T1000 (cell line): ENCODE measurements at regions not wholly inside any gene's neighbourhood (a gene's known extent, or its start where the extent isn't known, plus 50 kb on each side); places are given as distances from the start of the nearest gene placed in this dataset.
"Not testable (repeated sequence)": the region's sequence is repeated elsewhere in the genome, so short reads cannot be mapped to it uniquely, and the experiment has no call there.

ENCODE experiments used
- DNase-seq: peaks from one replicate; lab custom pipeline; 2025; ENCODE audit warnings: mixed read lengths; lab: John Stamatoyannopoulos, UW

DNA sequence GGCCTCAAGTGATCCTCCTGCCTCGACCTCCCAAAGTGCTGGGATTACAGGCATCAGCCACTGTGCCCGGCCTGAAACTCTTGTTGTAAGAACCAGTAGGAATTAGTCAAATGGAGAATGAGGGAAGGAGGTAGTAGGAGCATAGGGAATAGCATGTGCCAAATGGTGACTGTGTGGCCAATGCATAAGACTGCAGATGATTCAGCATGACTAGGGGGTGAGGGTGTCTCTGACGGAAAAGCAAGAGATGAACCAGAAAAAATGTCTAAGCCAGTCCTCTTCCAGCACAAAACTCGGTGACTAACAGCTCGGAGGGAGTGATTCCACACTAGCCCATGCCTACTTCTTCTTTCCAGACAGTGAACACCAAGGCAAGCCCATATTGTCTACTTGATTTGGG lies 58.2 kb upstream of the DUSP21 start:
- peak; percentile 5 for DNase-seq

DNA sequence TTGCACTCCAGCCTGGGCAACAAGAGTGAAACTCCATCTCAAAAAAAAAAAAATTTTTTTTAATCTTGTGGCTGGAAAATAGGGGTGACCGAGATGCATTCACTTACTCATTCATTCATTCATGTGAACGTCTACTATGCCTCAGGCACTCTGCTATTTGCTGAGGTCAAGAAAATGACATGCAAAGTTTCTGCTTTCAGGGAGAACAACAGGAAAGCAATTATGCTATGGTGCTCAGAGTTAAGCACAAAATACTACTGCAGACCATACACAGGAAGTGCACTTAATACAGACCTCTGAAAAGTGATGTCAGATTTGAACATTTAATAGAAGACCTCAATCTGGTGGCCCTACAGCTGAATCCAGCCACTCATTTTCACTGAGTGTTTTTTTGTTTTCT lies 59.6 kb upstream of the DUSP21 start:
- DNase-seq, result no peak

DNA sequence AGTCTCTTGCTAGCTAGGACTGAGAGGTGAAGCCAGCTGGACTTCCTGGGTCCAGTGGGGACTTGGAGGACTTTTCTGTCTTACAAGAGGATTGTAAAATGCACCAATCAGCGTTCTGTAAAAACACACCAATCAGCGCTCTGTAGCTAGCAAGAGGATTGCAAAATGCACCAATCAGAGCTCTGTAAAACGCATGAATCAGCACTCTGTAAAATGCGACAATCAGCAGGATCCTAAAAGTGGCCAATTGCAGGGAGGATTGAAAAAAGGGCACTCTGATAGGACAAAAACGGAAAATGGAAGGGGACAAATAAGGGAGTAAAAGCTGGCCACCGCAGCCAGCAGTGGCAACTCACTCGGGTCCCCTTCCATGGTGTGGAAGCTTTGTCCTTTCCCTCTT lies 65.6 kb upstream of the DUSP21 start:
- DNase-seq, result no peak

DNA sequence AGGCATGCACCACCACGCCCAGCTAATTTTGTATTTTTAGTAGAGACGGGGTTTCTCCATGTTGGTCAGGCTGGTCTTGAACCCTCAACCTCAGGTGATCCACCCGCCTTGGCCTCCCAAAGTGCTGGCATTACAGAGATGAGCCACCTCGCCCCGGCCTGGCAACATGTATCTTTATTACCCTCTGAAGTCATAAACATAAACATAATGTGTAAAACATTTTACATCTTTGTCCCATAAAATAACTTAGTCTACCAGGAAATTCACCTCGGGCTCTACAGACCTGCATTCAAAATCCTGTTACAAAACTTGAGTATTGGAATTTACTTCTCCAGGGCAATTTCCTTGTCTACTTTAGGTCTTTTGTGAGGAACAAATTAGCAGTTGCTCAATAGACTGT lies 68.1 kb upstream of the DUSP21 start:
- no peak for DNase-seq

DNA sequence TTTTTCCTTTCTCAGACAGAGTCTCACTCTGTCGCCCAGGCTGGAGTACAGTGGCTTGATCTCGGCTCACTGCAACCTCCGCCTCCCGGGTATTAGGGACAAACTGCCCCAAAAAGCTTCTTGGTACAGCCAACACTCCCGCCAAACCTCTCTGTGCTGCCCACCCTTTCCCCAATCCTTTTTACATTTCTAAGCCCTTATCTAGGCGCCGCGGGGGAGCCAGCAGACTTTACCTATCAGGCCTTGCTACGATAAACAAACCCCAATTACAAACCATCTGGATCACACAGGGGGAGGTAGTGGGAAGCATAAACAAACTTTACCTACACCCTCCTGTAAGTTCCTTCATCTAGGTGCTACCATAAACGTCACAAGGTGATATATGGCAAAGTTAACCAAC lies 69.8 kb upstream of the DUSP21 start:
- DNase-seq, result not testable (repeated sequence)

DNA sequence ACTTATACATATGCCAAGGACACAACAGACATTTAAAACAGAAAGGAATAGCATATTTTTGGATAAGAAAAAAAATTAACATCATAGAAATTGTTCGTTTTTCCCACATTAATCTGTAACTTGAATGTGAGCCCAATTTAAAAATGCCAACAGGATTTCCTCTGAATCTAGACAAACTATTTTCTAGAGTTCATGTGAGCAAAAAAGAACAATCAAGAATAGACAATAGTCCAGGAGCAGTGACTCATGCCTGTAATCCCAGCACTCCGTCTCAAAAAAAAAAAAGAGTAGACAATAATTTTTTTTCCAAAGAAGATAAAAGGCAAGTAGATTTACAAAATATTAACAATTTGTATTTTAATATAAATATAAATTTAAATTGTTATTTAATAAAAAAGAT lies 73.7 kb upstream of the DUSP21 start:
- DNase-seq, result no peak

DNA sequence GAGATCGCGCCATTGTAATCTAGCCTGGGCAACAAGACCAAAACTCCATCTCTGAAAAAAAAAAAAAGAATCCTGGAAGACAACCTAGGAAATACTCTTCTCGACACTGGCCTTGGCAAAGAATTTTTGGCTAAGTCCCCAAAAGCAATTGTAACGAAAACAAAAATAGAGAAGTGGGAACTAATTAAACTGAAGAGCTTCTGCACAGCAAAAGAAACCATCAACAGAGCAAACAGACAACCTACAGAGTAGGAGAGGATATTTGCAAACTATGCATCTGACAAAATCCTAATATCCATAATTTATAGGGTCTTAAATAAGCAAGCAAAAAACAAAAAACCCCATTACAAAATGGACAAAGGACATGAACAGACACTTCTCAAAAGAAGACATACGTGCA lies 76.5 kb upstream of the DUSP21 start:
- no peak for DNase-seq

DNA sequence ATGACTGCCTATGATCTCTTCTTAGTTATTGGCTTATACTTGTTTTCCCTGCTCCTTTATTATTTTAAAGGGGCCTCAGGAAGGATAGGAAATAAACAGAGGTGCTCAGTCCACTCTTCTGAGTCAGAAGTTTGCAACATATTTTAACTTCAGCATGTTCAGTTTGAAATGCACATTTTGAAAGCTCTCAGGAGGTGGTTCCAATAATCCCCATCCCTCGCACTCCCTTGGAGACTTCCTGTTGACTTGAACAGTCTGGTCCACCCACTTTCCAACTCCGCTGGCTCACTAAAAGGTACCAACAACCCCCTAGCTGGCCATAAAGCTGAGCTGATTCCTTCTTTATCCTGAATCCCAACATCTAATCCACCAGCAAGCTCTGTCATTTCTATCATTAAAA lies 78.3 kb upstream of the DUSP21 start:
- no peak for DNase-seq

DNA sequence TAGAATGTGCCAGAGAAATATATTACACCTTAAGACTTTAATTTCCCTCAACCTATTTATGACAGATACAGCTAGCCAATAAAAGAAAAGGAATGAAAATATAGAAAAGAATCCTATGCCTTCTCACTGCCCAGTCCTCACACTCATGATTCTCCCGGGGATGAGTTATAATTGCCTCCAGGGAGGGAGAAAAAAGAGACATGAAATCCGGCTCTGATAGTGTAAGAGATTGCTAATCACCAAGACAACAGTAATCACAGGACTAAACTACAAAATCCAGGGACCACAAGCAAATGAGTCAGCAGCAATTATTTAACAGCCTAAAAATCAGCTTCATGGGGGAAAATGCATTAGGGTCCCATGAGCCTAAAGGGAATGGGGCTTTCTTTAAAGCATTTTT lies 95.9 kb upstream of the DUSP21 start:
- DNase-seq, result peak; percentile 3

DNA sequence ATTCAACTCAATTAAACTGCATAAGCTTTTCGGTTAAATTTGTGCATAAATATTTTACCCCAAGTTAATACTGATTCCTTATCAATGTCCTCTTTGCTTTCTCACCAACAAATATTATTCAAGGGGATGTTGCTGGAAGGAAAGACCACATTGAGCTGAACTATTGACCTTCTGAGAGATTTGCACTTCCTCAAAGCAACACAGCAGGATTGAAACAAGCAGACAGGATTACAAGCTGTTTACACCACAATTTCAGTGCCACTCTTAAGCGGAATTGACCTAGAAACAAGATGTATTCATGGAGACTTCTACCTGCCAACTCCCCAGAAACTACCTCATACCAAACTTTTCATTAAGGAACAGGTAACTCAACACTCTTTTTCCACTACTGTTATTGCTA lies 96.5 kb upstream of the DUSP21 start:
- DNase-seq, result no peak

DNA sequence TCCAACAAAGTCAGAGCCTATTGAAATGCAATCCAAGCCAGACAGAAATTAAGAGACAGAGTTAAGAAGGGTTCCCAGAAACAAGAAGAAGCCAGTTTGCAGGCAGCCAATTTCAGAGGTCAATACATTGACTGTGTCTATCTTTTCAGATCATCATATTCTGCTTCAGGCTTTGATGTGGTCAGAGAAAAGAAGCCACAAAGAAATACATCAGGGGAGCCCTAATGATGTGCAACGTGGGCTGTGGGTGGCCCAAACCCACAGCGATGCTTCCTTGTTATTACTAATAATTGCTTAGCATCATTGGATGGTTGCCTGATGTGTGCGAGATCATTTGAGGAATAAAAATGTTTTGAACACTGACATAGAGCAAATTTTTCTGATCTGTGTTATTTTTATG lies 99.0 kb upstream of the DUSP21 start:
- DNase-seq, result no peak

DNA sequence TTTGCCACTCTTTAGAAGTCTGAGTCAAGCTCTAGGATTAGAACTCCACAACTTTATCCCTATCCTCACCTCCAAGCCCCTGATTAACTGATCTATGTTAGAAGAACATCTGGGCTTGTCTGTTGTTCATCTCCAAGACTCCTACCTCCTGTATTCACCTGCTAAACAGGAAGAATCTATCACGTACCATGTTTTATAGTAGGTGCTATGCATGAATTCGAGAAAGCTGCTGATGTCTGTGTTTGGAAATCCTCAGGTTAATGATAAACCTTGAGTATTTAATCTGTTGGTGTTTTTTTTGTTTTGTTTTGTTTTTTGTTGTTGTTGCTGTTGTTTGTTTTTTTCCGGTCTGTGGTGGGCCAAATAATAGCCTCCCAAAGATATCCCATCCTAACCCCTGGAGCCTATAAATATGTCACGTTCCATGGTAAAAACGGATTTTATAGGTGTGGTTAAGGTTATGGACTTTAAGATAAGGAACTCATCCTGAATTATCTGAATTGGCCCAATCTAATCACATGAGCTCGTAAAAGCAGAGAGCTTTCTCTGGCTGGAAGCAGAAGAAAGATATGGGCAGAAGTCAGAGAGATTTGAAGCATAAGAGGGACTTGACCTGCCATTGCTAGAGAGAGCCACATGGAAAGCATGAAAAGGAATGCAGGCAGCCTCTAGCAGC lies 101.2 kb upstream of the DUSP21 start:
- DNase-seq, result no peak

DNA sequence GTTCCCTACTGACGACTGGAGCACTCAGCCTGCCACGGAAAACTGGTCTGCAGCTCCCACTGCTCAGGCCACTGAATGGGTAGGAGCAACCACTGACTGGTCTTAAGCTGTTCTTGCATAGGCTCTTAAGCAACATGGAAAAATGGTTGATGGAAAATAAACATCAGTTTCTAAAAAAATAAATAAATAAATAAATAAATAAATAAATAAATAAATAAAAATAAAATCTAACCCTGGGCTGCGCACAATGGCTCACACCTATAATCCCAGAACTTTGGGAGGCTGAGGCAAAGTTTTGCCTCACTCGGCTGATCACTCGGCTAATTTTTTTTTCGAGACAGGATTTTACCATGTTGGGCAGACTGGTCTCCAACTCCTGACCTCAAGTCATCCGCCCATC lies 102.0 kb upstream of the DUSP21 start:
- DNase-seq, result not testable (repeated sequence)

DNA sequence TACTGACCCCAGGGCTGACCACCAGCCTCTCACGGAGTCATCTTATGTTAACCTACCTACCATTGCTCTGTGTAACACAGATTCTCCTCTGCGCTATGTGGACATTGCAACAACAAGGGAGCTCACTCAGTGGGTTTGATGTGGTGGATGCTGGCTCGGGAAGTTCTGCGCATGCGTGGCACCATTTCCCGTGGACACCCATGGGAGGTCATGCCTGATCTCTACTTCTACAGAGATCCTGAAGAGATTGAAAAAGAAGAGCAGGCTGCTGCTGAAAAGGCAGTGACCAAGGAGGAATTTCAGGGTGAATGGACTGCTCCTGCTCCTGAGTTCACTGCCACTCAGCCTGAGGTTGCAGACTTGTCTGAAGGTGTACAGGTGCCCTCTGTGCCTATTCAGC lies 102.4 kb upstream of the DUSP21 start:
- DNase-seq, result not testable (repeated sequence)

DNA sequence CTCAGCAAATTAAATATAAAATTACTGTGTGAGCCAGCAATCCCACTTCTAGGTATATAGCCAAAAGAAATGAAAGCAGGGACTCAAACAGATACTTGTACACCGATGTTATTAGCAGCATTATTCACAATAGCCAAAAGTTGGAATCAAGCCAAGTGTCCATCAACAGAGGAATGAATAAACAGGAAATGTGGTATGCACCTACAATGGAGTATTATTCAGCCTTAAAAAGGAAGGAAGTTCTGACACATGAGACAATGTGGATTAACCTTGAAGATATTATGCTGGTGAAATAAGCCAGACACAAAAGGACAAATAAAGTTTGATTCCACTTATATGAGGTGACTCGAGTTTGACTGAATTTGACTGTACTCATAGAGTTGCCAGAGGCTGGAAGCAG lies 108.3 kb upstream of the DUSP21 start:
- no peak for DNase-seq

DNA sequence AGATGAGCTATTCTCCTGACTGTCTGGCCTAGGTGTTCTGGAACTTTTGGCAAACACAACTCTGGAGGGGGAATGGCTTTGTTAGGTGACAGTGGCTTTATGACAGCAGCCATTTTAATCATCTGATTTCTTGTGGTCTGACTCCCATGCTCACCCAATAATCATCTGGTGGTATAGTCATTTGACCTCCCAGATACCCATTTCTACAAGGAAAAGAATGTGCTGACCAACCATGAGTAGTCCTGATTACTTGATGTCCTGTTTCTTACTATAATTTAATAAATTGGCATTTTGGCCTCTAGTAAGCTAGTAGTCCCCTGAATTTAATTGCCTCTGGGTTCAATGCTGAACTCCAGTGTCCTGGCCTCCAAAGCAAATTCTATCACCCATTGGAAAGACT lies 109.9 kb upstream of the DUSP21 start:
- DNase-seq, result no peak

DNA sequence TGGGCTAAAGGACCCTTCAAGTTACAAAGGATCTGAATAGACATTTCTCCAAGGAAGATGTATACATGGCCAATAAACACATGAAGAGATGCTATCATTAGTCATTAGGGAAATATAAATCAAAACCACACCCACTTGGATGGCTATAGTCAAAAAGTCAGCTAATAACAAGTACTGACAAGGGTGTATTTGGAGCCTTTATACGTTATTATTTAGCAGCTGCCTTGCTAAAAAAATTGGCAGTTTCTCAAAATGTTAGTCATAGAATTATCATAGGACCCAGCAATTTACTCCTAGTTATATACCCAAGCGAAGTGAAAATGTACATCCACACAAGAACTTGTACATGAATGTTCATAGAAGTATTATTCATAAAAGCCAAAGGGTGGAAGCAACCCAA lies 112.7 kb upstream of the DUSP21 start:
- no peak for DNase-seq

DNA sequence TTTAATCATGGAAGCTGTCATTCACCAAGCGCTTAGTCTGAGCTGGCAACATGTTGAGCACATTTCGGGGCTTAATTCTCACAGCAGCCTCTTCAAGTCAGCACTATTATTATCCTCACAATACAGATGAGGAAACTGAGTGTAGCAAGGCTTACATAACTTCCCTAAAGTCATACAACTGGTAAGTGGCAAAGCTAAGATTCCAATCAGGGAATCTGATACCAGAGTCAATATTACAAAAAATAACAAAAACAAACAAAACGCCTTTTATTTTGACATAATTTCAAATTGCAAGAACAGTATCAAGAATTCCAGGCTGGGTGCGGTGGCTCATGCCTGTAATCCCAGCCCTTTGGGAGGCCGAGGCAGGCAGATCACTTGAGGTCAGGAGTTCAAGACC lies 120.4 kb upstream of the DUSP21 start:
- DNase-seq, result no peak

DNA sequence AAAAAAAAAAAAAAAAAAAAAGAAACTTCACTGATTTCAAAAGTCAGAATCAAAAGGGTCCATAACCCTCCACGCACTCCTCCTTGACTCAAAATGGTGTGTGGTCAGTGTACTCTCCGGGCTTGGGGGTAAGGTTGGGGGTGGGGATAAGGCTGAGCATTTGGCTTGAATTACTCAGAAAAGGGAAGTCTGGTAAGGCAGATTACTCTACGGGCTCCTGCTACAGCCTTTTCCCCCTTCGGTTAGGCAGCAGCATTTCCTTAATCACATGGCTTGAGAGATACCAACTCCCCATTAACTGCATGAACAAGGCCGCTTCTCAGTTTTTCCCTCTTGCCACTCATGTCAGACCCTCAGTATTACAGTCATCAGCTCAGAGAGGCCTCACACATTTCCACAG lies 135.4 kb upstream of the DUSP21 start:
- no peak for DNase-seq

DNA sequence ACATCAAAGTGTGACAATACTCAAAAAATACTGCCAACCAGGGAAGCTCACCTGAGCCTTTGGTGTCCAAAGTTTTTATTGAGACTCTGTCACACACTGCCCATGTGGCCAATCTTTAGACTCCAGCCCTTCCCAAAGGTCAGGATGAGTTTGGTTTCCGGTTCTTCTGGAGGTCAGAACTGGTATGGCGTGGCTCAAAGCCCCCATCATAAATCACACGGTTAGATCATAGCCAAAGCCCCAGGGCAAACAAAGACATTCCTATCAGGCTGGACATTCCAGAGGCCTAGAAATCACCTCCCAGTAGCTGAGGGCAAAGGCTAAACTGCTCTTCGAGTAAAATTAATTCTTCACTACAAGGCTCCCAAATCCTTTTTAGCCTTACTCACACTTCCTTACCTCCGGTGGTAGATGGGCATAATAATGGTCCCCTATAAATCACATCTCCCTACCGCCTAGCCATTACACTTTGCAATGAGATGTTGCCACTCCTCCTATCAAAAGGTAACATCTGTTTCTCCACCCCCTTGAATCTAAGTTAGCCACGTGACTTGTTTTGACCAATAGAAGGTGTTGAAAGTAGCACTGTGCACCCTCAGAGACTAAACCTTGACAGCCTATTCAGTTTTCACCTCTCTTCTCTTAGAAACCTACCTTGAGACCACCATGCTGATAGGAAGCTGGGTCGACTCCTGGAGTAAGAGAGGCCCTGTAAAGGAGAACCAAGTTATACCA lies 137.8 kb upstream of the DUSP21 start:
- no peak for DNase-seq

DNA sequence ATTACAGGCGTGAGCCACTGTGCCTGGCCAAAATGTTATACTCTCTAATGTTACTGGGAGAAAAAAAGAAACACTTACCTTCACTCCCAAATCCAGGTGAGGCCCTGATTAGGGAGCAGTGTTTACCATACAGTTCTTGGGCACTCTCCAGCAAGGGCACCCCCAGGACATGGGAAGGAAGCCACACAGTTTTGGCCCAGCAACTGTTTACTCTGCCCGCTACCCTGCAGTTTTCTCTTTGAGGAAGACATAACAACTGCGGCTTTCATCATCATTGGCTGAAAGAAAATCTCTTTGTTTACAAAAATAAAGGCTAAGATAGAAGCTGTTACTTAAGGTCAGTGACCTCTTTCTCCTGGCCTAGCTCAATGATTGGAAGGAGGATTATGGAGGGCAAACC lies 145.5 kb upstream of the DUSP21 start:
- no peak for DNase-seq

DNA sequence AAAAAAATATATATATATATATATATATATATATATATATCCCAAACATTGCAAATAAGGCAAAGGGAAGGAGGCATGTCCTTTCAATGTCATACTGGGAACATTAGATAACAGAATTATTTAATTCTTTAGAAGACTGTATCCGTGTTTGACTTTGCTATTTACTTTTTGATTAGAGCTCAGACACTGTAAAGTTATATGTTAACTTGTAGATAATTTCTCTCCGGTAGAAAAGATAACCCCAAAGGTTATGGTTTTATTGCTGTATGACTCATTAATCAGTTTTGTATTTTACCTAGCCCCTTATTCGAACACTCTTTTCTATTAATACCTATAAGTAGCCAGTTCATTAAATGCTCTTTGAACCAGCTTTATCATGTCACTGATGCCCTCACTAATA lies 150.6 kb upstream of the DUSP21 start:
- DNase-seq, result no peak

DNA sequence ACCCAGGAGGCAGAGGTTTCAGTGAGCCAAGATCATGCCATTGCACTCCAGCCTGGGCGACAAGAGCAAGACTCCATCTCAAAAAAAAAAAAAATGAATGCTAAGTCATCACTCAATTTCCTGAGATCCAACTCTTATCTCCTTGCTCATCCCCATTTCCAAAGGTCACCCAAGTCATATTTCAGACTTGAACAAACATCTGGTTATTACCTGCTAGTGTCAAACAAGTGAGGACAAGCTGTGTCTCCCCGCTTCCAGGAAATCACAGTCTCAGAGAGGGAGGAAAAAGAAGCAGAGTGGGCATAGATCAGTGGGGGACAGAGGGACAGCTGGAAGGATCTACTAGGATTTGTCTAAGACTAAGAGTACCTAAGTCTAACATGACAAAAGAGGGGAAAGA lies 147.5 kb upstream of the FUNDC1 start:
- no peak for DNase-seq
